ENCODE measurements at regions not wholly inside any gene's neighbourhood (a gene's known extent, or its start where the extent isn't known, plus 50 kb on each side); places are given as distances from the start of the nearest gene placed in this dataset.

GRCh38 chr5:67431191-67431590, 234.6 kb upstream of the CD180 start:
- TF ChIP-seq, protein P1, sequence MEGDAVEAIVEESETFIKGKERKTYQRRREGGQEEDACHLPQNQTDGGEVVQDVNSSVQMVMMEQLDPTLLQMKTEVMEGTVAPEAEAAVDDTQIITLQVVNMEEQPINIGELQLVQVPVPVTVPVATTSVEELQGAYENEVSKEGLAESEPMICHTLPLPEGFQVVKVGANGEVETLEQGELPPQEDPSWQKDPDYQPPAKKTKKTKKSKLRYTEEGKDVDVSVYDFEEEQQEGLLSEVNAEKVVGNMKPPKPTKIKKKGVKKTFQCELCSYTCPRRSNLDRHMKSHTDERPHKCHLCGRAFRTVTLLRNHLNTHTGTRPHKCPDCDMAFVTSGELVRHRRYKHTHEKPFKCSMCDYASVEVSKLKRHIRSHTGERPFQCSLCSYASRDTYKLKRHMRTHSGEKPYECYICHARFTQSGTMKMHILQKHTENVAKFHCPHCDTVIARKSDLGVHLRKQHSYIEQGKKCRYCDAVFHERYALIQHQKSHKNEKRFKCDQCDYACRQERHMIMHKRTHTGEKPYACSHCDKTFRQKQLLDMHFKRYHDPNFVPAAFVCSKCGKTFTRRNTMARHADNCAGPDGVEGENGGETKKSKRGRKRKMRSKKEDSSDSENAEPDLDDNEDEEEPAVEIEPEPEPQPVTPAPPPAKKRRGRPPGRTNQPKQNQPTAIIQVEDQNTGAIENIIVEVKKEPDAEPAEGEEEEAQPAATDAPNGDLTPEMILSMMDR (IDR thresholded peaks at IDR 0.05; ENCODE audit: poor library complexity), result no peak
- no peak for TF ChIP-seq EZH2 (IDR thresholded peaks at IDR 0.05; ENCODE audit: borderline replicate concordance)
- no peak for TF ChIP-seq EZH2phosphoT487 (IDR thresholded peaks at IDR 0.05; ENCODE audit: low read depth, severe bottlenecking, unreplicated experiment)

All from hepatocyte (in vitro differentiated cells).